HUDEP-2 (cell line): ENCODE measurements at regions not wholly inside any gene's neighbourhood (a gene's known extent, or its start where the extent isn't known, plus 50 kb on each side); places are given as distances from the start of the nearest gene placed in this dataset.
"Not testable (repeated sequence)": the region's sequence is repeated elsewhere in the genome, so short reads cannot be mapped to it uniquely, and the experiment has no call there.

ENCODE experiments used
- DNase-seq, 76 experiments: peaks; one replicate each; lab custom pipeline; 2025; ENCODE audit not compliant: unreplicated experiment in 76 of 76; lab: John Stamatoyannopoulos, UW

- DNase-seq: no peak
These were observed 76.7 kb upstream of the CAPRIN1 start for GRCh38 chr11:33974804-33975203.

- not testable (repeated sequence) for DNase-seq
These were observed 79.7 kb upstream of the LMO2 start for GRCh38 chr11:33971530-33971929.

DNA sequence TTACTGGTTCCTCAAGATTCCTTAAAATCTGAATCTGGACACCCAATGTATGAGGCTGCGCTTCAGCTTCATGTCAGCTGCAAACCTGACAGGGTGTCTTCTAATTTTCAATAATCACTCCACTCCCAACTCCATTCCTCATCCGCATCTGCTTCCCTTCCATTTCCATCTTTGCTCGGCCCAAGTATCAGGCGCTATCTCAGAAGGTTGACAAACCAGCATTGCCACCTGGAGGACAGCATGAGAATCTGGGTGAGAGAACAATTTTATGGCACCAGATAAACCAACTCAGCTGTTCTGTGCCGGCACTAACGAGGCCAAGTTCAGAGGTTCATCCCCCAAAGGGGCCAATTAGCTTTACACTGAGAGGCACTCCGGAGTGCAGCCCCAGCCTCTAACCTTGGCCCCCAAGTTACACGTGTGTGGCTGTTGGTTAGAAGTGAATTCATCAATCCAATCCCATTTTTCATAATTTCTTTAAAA lies 79.1 kb upstream of the LMO2 start:
- DNase-seq: peak in 67 of 76 experiments; percentile 12 to 80 (median 48)

DNA sequence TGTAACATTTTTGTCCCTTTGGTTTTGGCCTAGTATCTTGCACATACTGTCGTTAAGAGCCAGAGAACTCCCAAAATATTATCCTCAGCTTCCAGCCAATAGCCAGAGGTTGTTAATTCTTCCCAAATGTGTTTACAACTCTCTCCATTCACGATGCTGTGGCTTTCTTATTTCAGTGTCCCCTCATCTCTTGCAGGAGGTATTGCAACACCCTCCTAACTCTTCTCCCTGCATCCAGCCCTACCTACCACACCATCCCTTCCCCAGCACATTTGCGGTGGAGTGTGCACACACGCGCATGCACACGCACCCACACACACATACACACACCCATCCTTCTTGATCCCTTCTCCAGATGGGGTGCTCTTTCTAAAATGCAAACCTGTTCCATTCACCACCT lies 75.6 kb upstream of the LMO2 start:
- DNase-seq: no peak

DNA sequence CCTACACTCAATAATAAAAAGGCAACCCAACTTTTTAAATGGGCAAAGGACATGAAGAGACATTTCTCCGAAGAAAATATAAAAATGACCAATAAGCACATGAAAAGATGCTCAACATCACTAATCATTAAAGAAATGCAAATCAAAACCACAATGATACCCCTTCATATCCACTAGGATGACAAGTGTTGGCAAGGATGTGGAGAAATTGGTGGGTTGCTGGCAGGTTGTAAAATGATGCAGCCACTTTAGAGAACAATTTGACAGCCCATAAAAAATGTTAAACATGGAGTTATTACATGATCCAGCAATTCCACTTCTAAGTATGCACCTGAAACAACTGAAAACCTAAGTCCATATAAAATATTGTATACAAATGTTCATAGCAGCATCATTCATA lies 73.2 kb upstream of the LMO2 start:
- DNase-seq: no peak

DNA sequence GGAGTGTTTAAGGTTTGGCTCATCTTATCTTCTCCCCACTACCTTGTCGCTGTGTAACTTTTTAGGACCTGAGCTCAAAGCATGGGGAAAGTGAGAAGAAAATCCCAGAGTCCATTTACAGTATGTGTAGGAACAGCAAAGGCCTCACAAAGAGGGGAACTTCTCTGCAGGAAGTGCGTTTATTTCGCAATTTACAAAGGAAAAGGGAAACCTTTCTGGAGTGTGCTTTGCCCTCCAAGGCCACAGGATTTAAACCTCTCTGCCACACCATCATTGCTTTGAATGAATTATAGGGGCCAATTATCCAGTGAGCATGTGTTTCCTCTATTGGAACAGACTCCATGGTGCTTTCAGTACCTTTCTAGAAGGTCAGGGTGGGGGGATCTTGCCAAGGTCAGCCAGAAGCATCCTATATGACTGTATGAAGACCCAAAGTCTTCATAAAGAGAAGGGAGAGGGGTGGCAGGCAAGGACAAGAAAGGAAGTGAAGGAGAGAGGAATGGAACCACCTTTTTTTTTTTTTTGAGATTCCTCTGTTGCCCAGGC lies 68.1 kb upstream of the LMO2 start:
- no peak for DNase-seq

DNA sequence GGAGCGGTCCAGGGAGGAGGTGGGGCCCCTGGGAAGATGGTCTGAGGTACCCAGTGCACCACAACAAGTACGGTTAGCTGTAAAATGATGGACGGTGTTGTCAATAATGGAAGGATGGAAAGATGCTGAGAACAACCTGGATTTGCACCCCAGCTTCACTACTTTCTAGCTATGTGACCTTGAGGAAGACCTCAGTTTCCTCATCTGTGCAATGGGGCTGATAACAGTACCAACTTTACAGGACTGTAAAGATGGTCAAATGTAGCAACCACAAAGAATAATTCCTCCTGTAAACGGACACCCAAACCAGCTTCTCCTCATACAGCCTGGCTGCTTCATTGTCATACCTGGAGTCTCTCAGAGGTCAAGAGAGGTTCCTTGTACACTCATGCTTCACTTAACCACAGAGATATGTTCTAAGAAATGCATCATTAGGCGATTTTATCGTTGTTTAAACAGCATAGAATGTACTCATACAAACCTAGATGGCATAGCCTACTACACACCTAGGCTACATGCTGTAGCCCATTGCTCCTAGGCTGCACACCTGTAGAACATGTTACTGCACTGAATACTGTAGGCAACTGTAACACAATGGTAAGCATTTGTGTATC lies 65.5 kb upstream of the LMO2 start:
- no peak for DNase-seq

GRCh38 chr11:33956611-33957010 lies 64.7 kb upstream of the LMO2 start:
- no peak for DNase-seq

- no peak for DNase-seq
These were observed 61.4 kb upstream of the LMO2 start for GRCh38 chr11:33953289-33953688.

- no peak for DNase-seq
These were observed 60.9 kb upstream of the LMO2 start for GRCh38 chr11:33952805-33953204.

DNA sequence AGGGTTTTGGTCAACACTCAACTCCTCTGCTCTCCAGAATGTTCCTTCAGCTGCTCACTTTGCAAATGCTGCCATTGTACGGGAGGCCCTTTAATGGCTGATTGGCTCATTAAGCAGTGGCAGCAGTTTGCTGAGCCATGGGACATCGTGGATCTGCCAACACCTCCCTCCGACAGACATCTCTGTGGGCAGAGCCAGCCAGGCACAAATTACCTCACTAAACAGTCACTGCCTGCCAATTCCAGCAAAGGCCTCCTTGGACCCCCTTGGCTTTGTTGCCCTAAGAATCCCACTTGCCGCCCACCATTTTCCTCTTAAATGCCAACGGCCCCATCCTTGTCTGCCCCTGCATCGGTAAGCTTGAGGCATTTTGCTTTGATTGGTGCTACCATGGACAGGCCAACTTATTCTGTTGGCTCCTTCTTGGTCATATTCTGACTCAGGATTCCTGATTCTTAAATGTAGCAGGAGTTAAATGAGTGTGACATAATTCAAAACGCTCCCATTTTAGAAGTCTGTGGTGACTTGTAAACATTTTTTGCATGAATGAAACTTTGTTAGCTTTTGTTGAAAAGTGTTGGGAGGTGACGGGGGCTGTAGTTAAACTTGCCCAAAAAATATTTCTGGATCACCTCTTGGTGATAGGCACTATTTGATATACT lies 57.5 kb upstream of the LMO2 start:
- DNase-seq: no peak

DNA sequence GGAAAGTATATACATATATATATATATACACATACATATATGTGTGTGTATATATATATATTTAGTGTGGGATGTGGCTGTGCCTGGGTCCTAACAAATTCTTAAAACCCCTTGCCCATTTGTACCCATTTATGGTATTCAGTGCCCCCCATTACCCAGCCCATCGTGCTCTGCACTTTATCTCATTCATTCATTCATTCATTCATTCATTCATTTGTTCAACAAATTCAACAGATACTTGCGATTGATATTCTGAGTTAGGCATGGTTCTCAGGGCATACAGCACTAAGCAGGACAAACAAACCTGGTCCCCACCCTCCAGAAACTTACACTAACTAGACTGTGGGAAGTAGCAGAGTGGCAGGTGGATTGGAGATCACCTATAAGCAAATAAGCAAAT lies 56.6 kb upstream of the LMO2 start:
- no peak for DNase-seq

- not testable (repeated sequence) for DNase-seq
These were observed 56.0 kb upstream of the LMO2 start for GRCh38 chr11:33947918-33948317.

GRCh38 chr11:33946930-33947329 lies 55.1 kb upstream of the LMO2 start:
- DNase-seq: no peak

DNA sequence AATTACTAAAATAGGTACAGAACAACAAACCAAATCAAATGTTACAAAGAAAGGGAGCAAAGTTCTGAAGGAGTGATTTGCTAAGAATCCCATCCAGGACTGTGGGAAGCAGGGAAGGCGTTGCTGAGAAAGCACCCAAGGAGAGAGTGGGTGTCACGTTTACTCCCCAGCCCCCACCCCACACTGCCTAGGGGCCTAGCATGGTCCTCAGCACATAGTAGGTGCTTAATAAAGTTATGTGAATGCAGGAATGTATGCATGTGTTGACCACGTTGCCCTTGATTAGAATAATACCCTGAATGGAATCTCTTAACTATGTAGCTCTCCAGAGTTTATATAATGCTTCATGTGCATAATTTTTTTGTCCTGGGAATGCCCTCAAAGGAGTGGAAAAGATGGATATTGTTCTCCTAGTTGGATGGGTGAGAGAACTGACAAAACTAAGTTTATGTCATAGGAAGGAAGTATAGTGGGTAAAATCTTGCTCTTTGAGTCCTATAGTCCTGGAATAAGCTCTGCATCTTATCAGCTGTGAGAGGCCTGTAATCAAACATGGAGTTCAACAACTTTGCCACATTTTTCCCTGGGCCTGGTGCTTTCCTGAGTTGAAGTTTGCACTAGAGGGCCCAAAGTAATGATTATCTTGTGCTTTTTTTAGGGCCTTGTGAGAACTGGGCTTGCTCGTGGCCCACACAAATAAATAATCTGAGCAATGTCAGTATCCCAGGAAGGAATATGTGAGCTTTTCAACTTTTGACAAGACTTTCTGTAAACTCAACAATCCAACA lies 53.8 kb upstream of the LMO2 start:
- no peak for DNase-seq

- peak in 74 of 76 experiments; percentile 38 to 97 (median 88) for DNase-seq
These were observed 53.0 kb upstream of the LMO2 start for GRCh38 chr11:33944693-33945424.

GRCh38 chr11:33944345-33944692 lies 52.4 kb upstream of the LMO2 start:
- DNase-seq: peak in 1 of 76 experiments; percentile 42

DNA sequence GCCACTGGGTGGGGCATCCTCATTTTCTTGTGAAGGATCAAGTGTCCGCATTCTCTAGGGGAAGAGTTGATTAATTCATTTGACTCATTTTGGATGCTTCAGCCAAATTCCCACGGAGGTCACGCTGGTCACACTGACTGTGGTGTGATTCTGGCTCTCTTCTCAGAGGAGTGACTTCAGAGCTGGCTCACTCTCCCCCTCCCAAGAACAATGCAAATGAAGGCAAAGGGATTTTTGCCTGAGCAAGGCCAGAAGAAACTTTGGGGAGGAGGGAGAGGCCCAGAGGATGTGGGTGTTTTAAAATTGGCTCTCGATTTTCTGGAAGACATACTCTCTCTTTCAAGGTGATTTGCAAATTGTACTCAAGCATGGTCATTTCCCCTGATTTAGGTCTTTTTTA lies 51.1 kb upstream of the LMO2 start:
- DNase-seq: peak in 1 of 76 experiments; percentile 24

DNA sequence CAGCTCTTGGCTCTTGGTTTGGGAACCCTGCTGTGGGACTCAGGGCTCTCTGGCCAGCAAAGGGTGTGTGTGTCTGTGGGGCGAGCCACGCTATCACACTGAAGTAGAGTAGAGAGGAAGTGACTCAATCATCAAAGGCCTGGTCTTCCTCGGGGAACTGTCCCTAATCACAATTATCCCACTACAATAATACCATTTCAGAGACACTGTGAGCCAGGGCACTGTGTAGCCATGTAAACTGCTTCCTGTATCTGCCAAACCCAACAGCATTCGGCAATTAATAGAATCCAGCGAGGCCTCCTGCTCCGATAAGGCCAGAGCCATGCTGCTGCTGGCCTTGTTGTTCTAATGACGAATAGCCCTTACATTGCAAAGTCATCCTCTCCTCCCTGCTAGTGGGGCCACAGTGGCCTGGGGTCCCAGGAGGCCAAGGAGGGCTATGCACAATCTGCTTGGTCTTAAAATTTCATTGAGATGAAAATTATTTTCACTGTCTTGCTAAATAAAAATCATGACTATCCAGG lies 49.8 kb upstream of the LMO2 start:
- DNase-seq: peak in 49 of 76 experiments; percentile 5 to 57 (median 36)
